ENCODE measurements at regions not wholly inside any gene's neighbourhood (a gene's known extent, or its start where the extent isn't known, plus 50 kb on each side); places are given as distances from the start of the nearest gene placed in this dataset.

- peak; percentile 35 for DNase-seq
These were observed 138.6 kb upstream of the GLI2 start for GRCh38 chr2:120596990-120597594.

GRCh38 chr2:120597595-120598193, 138.0 kb upstream of the GLI2 start:
- DNase-seq: no peak

- no peak for DNase-seq
These were observed 137.3 kb upstream of the GLI2 start for GRCh38 chr2:120598416-120598815.

- no peak for DNase-seq
These were observed 136.6 kb upstream of the GLI2 start for GRCh38 chr2:120599072-120599471.

GRCh38 chr2:120599656-120600055, 136.0 kb upstream of the GLI2 start:
- DNase-seq: no peak

- DNase-seq: no peak
These were observed 135.3 kb upstream of the GLI2 start for GRCh38 chr2:120600335-120600734.

- DNase-seq: no peak
These were observed 134.9 kb upstream of the GLI2 start for GRCh38 chr2:120600786-120601185.

GRCh38 chr2:120601566-120601965, 134.1 kb upstream of the GLI2 start:
- DNase-seq: no peak

- no peak for DNase-seq
These were observed 133.4 kb upstream of the GLI2 start for GRCh38 chr2:120602251-120602650.

- no peak for DNase-seq
These were observed 130.9 kb upstream of the GLI2 start for GRCh38 chr2:120604767-120605166.

GRCh38 chr2:120605231-120605935, 130.3 kb upstream of the GLI2 start:
- no peak for DNase-seq

- no peak for DNase-seq
These were observed 129.4 kb upstream of the GLI2 start for GRCh38 chr2:120606280-120606679.

- DNase-seq: no peak
These were observed 128.7 kb upstream of the GLI2 start for GRCh38 chr2:120606931-120607330.

GRCh38 chr2:120607506-120607905, 128.2 kb upstream of the GLI2 start:
- DNase-seq: no peak

GRCh38 chr2:120607996-120608395, 127.7 kb upstream of the GLI2 start:
- no peak for DNase-seq

- DNase-seq: no peak
These were observed 125.8 kb upstream of the GLI2 start for GRCh38 chr2:120609826-120610395.

- no peak for DNase-seq
These were observed 124.7 kb upstream of the GLI2 start for GRCh38 chr2:120611016-120611415.

GRCh38 chr2:120611961-120612360, 123.7 kb upstream of the GLI2 start:
- DNase-seq: no peak

- no peak for DNase-seq
These were observed 123.2 kb upstream of the GLI2 start for GRCh38 chr2:120612471-120612870.

- DNase-seq: no peak
These were observed 122.7 kb upstream of the GLI2 start for GRCh38 chr2:120612931-120613330.

- DNase-seq: no peak
These were observed 121.7 kb upstream of the GLI2 start for GRCh38 chr2:120613742-120614571.

- DNase-seq: no peak
These were observed 120.8 kb upstream of the GLI2 start for GRCh38 chr2:120614901-120615300.

- DNase-seq: no peak
These were observed 119.4 kb upstream of the GLI2 start for GRCh38 chr2:120616261-120616660.
